ENCODE measurements at regions not wholly inside any gene's neighbourhood (a gene's known extent, or its start where the extent isn't known, plus 50 kb on each side); places are given as distances from the start of the nearest gene placed in this dataset.
"Not testable (repeated sequence)": the region's sequence is repeated elsewhere in the genome, so short reads cannot be mapped to it uniquely, and the experiment has no call there.

DNA sequence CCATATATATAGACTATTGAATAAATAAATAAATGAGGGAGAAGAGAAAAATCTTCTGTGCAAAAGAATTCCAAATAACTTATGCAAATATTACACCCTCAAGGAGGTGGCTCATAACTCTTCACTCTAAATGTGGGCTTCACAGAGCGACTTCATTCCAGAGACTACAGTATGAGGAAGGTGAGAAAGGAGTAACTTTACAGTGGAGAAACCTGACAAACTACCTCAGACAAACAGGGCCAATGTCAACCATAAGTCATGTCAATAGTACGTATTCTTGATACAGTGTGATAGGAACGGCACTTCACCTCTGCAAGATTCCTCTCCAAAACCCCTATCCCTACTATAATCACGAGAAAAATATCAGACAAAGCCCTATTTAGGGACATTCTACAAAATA lies 158.4 kb upstream of the NAMPT start:
- H3K4me3 Mint-ChIP-seq (ENCODE audit: unreplicated experiment) = no peak overlapping the region
- H3K27ac Mint-ChIP-seq (ENCODE audit: unreplicated experiment) = no peak overlapping the region
- no peaks in the 10 kb centered on the region for H3K4me1 Mint-ChIP-seq (ENCODE audit: unreplicated experiment)
- peaks cover 56% of the 10 kb centered on the region for H3K27me3 Mint-ChIP-seq (ENCODE audit: unreplicated experiment)
- TF ChIP-seq, protein P1, sequence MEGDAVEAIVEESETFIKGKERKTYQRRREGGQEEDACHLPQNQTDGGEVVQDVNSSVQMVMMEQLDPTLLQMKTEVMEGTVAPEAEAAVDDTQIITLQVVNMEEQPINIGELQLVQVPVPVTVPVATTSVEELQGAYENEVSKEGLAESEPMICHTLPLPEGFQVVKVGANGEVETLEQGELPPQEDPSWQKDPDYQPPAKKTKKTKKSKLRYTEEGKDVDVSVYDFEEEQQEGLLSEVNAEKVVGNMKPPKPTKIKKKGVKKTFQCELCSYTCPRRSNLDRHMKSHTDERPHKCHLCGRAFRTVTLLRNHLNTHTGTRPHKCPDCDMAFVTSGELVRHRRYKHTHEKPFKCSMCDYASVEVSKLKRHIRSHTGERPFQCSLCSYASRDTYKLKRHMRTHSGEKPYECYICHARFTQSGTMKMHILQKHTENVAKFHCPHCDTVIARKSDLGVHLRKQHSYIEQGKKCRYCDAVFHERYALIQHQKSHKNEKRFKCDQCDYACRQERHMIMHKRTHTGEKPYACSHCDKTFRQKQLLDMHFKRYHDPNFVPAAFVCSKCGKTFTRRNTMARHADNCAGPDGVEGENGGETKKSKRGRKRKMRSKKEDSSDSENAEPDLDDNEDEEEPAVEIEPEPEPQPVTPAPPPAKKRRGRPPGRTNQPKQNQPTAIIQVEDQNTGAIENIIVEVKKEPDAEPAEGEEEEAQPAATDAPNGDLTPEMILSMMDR (IDR thresholded peaks at IDR 0.05) = no peak
- DNase-seq (ENCODE audit: extremely low spot score, unreplicated experiment) = no peak
- no peaks in the 10 kb centered on the region for H3K9me3 Mint-ChIP-seq (ENCODE audit: unreplicated experiment)
- peaks cover 2% of the 10 kb centered on the region for H3K36me3 Mint-ChIP-seq (ENCODE audit: unreplicated experiment)

DNA sequence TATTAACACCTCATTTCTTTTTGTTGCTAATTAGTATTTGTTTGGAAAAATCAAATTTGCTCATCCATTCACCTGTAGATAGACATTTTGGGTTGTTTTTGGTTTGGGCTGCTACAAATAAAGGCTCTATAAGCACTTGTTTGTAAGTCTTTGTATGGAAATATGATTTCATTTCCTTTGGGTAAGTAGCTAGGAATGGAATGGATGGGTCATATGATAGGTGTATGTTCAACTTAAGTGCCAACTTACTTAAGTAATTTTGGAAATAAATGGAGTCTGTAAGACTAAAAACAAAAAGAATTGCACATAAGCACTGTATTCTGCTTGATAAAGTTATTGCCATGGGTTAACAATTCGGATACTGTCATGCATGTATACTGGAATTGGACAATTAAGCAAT lies 157.7 kb upstream of the NAMPT start:
- no peaks in the 10 kb centered on the region for H3K4me1 Mint-ChIP-seq (ENCODE audit: unreplicated experiment)
- H3K27me3 Mint-ChIP-seq (ENCODE audit: unreplicated experiment) = peaks cover 52% of the 10 kb centered on the region
- no peak for DNase-seq (ENCODE audit: extremely low spot score, unreplicated experiment)
- TF ChIP-seq, protein P1 (IDR thresholded peaks at IDR 0.05) = no peak
- no peak overlapping the region for H3K4me3 Mint-ChIP-seq (ENCODE audit: unreplicated experiment)
- no peaks in the 10 kb centered on the region for H3K9me3 Mint-ChIP-seq (ENCODE audit: unreplicated experiment)
- H3K36me3 Mint-ChIP-seq (ENCODE audit: unreplicated experiment) = peaks cover 2% of the 10 kb centered on the region
- no peak overlapping the region for H3K27ac Mint-ChIP-seq (ENCODE audit: unreplicated experiment)

DNA sequence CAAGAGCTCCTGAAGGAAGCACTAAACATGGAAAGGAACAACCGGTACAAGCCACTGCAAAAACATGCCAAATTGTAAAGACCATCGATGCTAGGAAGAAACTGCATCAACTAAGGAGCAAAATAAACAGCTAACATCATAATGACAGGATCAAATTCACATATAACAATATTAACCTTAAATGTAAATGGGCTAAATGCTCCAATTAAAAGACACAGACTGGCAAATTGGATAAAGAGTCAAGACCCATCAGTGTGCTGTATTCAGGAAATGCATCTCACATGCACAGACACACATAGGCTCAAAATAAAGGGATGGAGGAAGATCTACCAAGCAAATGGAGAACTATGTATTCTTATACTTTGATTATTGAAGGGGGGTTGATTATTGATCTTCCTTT lies 156.6 kb upstream of the NAMPT start:
- not testable (repeated sequence) for DNase-seq (ENCODE audit: extremely low spot score, unreplicated experiment); H3K4me1 Mint-ChIP-seq (ENCODE audit: unreplicated experiment); H3K4me3 Mint-ChIP-seq (ENCODE audit: unreplicated experiment); H3K36me3 Mint-ChIP-seq (ENCODE audit: unreplicated experiment); H3K27ac Mint-ChIP-seq (ENCODE audit: unreplicated experiment); H3K9me3 Mint-ChIP-seq (ENCODE audit: unreplicated experiment)
- peaks cover 52% of the 10 kb centered on the region for H3K27me3 Mint-ChIP-seq (ENCODE audit: unreplicated experiment)

DNA sequence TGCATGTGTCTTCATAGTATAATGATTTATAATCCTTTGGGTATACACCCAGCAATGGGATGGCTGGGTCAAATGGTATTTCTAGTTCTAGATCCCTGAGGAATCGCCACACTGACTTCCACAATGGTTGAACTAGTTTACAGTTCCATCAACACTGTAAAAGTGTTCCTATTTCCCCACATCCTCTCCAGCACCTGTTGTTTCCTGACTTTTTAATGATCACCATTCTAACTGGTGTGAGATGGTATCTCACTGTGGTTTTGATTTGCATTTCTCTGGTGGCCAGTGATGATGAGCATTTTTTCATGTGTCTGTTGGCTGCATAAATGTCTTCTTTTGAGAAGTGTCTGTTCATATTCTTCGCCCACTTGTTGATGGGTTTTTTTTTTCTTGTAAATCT lies 152.2 kb upstream of the NAMPT start:
- not testable (repeated sequence) for H3K27ac Mint-ChIP-seq (ENCODE audit: unreplicated experiment); DNase-seq (ENCODE audit: extremely low spot score, unreplicated experiment); H3K36me3 Mint-ChIP-seq (ENCODE audit: unreplicated experiment); H3K9me3 Mint-ChIP-seq (ENCODE audit: unreplicated experiment); H3K4me1 Mint-ChIP-seq (ENCODE audit: unreplicated experiment); H3K4me3 Mint-ChIP-seq (ENCODE audit: unreplicated experiment)
- peaks cover 48% of the 10 kb centered on the region for H3K27me3 Mint-ChIP-seq (ENCODE audit: unreplicated experiment)

DNA sequence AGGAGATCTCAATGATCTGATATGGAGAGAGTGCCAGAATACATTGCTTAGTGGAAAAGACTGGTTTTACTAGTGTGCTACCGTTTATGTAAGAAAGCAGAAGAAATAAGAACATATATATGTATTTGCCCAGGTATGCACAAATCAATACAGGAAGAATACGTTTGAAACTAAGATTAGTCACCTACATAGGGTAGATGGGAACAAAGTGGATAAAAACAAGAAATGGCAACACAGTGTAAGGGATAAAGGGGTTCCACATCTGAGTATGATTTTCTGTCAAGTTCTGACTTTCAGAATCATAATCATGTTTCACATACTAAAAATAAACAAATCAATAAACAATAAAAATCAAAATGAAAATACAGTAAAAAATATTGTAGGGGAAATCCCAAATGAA lies 148.6 kb upstream of the NAMPT start:
- Mint-ChIP-seq H3K4me3 (ENCODE audit: unreplicated experiment) (no peak overlapping the region), H3K27ac (ENCODE audit: unreplicated experiment) (no peak overlapping the region), H3K4me1 (ENCODE audit: unreplicated experiment) (no peaks in the 10 kb centered on the region), H3K27me3 (ENCODE audit: unreplicated experiment) (peaks cover 28% of the 10 kb centered on the region), H3K9me3 (ENCODE audit: unreplicated experiment) (no peaks in the 10 kb centered on the region), H3K36me3 (ENCODE audit: unreplicated experiment) (no peaks in the 10 kb centered on the region)
- no peak for DNase-seq (ENCODE audit: extremely low spot score, unreplicated experiment)
- TF ChIP-seq, protein P1 (IDR thresholded peaks at IDR 0.05) = no peak

DNA sequence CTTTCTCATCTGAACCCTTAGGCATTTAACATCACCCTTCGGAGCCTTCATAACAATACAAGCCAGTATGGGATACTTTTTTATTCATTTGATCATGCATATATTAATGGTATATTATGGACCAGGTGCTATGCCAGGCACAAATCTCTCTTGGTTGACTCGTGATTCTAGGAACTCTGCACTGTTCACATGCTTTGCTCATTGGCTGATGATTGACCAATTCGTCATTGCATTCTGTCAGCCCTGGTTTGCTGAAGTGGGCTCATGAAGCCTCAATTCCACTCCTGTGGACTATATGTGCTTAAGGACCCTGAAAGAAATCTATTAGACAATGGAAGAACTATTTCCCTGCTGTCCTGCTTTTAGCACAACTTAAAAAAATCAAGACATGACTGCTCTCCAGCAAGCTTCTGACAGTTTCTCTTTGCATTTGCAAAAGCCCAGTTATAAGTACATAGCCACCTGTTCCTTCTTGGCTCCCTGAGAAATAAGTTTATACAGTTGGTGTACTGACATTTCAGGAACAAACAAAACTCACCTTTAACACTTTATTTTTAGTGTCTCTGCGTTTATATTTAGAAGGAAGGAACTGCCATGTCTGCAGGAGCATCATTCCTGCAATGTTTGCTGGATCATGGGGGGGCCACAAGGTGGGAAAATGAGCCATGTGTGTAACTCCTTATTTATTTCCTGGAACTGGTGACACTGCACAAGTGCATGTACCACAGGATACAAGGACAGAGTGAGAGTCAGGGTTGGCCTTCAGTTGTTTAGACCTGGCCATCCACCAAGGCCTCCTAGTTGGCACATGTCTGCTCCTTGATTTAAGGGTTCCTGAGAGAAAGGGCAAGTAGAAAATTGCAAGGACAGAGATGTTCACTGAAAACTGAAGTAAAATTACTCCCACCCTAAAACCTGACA lies 146.0 kb upstream of the NAMPT start:
- H3K27me3 Mint-ChIP-seq (ENCODE audit: unreplicated experiment) = peaks cover 37% of the 10 kb centered on the region
- TF ChIP-seq, protein P1 (IDR thresholded peaks at IDR 0.05) = no peak

More for the DNA sequence above, 146.0 kb upstream of the NAMPT start:
- no peaks in the 10 kb centered on the region for H3K9me3 Mint-ChIP-seq (ENCODE audit: unreplicated experiment)
- no peak overlapping the region for H3K4me3 Mint-ChIP-seq (ENCODE audit: unreplicated experiment)
- H3K36me3 Mint-ChIP-seq (ENCODE audit: unreplicated experiment) = no peaks in the 10 kb centered on the region
- no peak overlapping the region for H3K27ac Mint-ChIP-seq (ENCODE audit: unreplicated experiment)
- no peaks in the 10 kb centered on the region for H3K4me1 Mint-ChIP-seq (ENCODE audit: unreplicated experiment)
- no peak for DNase-seq (ENCODE audit: extremely low spot score, unreplicated experiment)
